GM12878 (cell line): ENCODE measurements at regions not wholly inside any gene's neighbourhood (a gene's known extent, or its start where the extent isn't known, plus 50 kb on each side); places are given as distances from the start of the nearest gene placed in this dataset.

Experiments used
- ATAC-seq: fragments of 200-7000 bp; cut with Tn5 transposase; 3 replicates; pipeline ENCODE4 v1.9.1; 2020; ENCODE audit warnings: mild to moderate bottlenecking, moderate library complexity
- BruUV-seq: library from RNA; stranded (reverse); fragments of 400-500 nt; replicated peaks from 2 replicates; lab custom pipeline; 2021; lab: Mats Ljungman, UMichigan
- CTCF ChIA-PET: fragments of 300-600 bp; sonication (Branson Sonifier 250); formaldehyde crosslinking; extraction: SDS; loops from one replicate; lab custom pipeline; 2021; ENCODE audit warnings: inconsistent platforms; lab: Yijun Ruan, JAX
- POLR2A ChIA-PET: fragments of 350-600 bp; formaldehyde crosslinking; extraction: SDS; loops from one replicate; lab custom pipeline; 2021; ENCODE audit warnings: inconsistent platforms; lab: Charles Lee
- RAD21 ChIA-PET: fragments of 300-600 bp; sonication (Branson Sonifier 250); formaldehyde crosslinking; loops from one replicate; lab custom pipeline; 2023; ENCODE audit warnings: antibody characterized with exemption; ENCODE audit not compliant: unreplicated experiment; lab: Charles Lee
- SMC1A ChIA-PET: fragments of 300-600 bp; sonication (Branson Sonifier 250); formaldehyde crosslinking; loops from one replicate; lab custom pipeline; 2023; ENCODE audit not compliant: unreplicated experiment, uncharacterized antibody; lab: Charles Lee
- DNase-seq: peaks from one replicate; pipeline ENCODE4 v3.0.0-alpha.2; 2011; ENCODE audit warnings: low read depth, low spot score
- FAIRE-seq: peaks from 3 replicates; lab custom pipeline; 2011; peaks lifted over from hg19 to GRCh38; lab: Jason Lieb, UNC
- H2AFZ ChIP-seq: 2 replicates; pipeline ENCODE4 v1.6.0; 2011; ENCODE audit warnings: low read depth, low read length, control low read depth; ENCODE audit not compliant: control insufficient read depth
- H3K27ac ChIP-seq: 2 replicates; pipeline ENCODE4 v1.5.1; 2011; ENCODE audit warnings: control low read depth; ENCODE audit not compliant: control insufficient read depth, insufficient read depth
- H3K27me3 ChIP-seq, 2 experiments: replicated peaks in 1 of 2; 2 replicates each; pipeline versions ENCODE4 v1.6.0 to v1.6.1; 2011; ENCODE audit warnings: low read length in 1 of 2; ENCODE audit not compliant: control insufficient read depth in 2 of 2, insufficient read depth in 2 of 2
- H3K36me3 ChIP-seq, 2 experiments: 2 replicates each; pipeline ENCODE4 v1.5.1; 2011; ENCODE audit warnings: low read length in 1 of 2; ENCODE audit not compliant: control insufficient read depth in 2 of 2, insufficient read depth in 2 of 2
- H3K4me1 ChIP-seq: 2 replicates; pipeline ENCODE4 v1.6.1; 2011; ENCODE audit warnings: mild to moderate bottlenecking, low read length, moderate library complexity, mixed read lengths; ENCODE audit not compliant: control insufficient read depth, insufficient read depth
- H3K4me2 ChIP-seq: 2 replicates; pipeline ENCODE4 v1.6.0; 2011; ENCODE audit warnings: control low read depth; ENCODE audit not compliant: control insufficient read depth, insufficient read depth
- H3K4me3 ChIP-seq: fragments of 200-600 bp; sonication (generic); 2 replicates; pipeline ENCODE4 v1.5.1; 2016
- H3K79me2 ChIP-seq: 2 replicates; pipeline ENCODE4 v1.6.0; 2011; ENCODE audit warnings: low read length; ENCODE audit not compliant: control insufficient read depth, insufficient read depth
- H3K9ac ChIP-seq: 2 replicates; pipeline ENCODE4 v1.8.0; 2011; ENCODE audit warnings: low read length, control low read depth, mixed read lengths; ENCODE audit not compliant: control insufficient read depth, insufficient read depth
- H3K9me3 ChIP-seq: replicated peaks from 3 replicates; pipeline ENCODE4 v1.5.1; 2011; ENCODE audit warnings: mild to moderate bottlenecking, low read length; ENCODE audit not compliant: control insufficient read depth, insufficient read depth
- H4K20me1 ChIP-seq: 2 replicates; pipeline ENCODE4 v1.6.0; 2011; ENCODE audit not compliant: control insufficient read depth, insufficient read depth
- ATF3 ChIP-seq: IDR thresholded peaks from 2 replicates; pipeline ENCODE4 v1.6.1; 2011; ENCODE audit warnings: low read depth, mild to moderate bottlenecking, low read length, moderate library complexity, borderline replicate concordance; ENCODE audit errors: extremely low read depth
- BRCA1 ChIP-seq: IDR thresholded peaks from 2 replicates; pipeline ENCODE4 v1.6.1; 2011; ENCODE audit warnings: low read depth, low read length, improper control_type of control experiment
- E4F1 ChIP-seq: fragments of 450-650 bp; IDR thresholded peaks from 2 replicates; pipeline ENCODE4 v1.6.1; 2018; ENCODE audit warnings: borderline replicate concordance, mild to moderate bottlenecking; ENCODE audit not compliant: partially characterized antibody
- EZH2 ChIP-seq: IDR thresholded peaks from 2 replicates; pipeline ENCODE4 v1.6.1; 2012; ENCODE audit warnings: low read depth, mild to moderate bottlenecking, control low read depth, inconsistent platforms, low read length, borderline replicate concordance; ENCODE audit not compliant: control insufficient read depth
- FOXM1 ChIP-seq: IDR thresholded peaks from 2 replicates; pipeline ENCODE4 v1.6.1; 2012; ENCODE audit warnings: low read depth, mild to moderate bottlenecking, inconsistent platforms, low read length, moderate library complexity
- HDAC6 ChIP-seq: fragments of 200-600 bp; sonication (generic); IDR thresholded peaks from one replicate; pipeline ENCODE4 v1.8.0; 2017; ENCODE audit warnings: antibody characterized with exemption; ENCODE audit not compliant: unreplicated experiment
- JUNB ChIP-seq: IDR thresholded peaks from 2 replicates; pipeline ENCODE4 v1.6.1; 2016; ENCODE audit warnings: antibody characterized with exemption, mild to moderate bottlenecking
- KDM1A ChIP-seq: fragments of 200-600 bp; sonication (generic); IDR thresholded peaks from 2 replicates; pipeline ENCODE4 v1.6.1; 2016; ENCODE audit warnings: borderline replicate concordance
- MAX ChIP-seq: IDR thresholded peaks from 2 replicates; pipeline ENCODE4 v1.6.1; 2012; ENCODE audit warnings: low read depth, low read length, improper control_type of control experiment
- MTA2 ChIP-seq: fragments of 450-650 bp; IDR thresholded peaks from 2 replicates; pipeline ENCODE4 v1.6.1; 2016; ENCODE audit warnings: low read depth, mild to moderate bottlenecking, moderate library complexity
- POLR2AphosphoS5 ChIP-seq: IDR thresholded peaks from 2 replicates; pipeline ENCODE4 v1.6.1; 2011; ENCODE audit warnings: mild to moderate bottlenecking, low read length, inconsistent platforms
- SIN3A ChIP-seq: IDR thresholded peaks from 2 replicates; pipeline ENCODE4 v1.6.1; 2012; ENCODE audit warnings: low read depth, low read length, improper control_type of control experiment
- SMAD1 ChIP-seq: fragments of 450-650 bp; IDR thresholded peaks from 2 replicates; pipeline ENCODE4 v1.6.1; 2018; ENCODE audit warnings: mild to moderate bottlenecking, low read depth; ENCODE audit not compliant: partially characterized antibody
- SPI1 ChIP-seq: IDR thresholded peaks from 2 replicates; pipeline ENCODE4 v1.6.1; 2011; ENCODE audit warnings: low read depth, mild to moderate bottlenecking, low read length, moderate library complexity, borderline replicate concordance; ENCODE audit not compliant: insufficient read depth
- WGBS: methylation state at CpG from one replicate; pipeline ENCODE4 v1.1.6; 2016; ENCODE audit warnings: low lambda C conversion rate; ENCODE audit not compliant: insufficient replicate concordance, insufficient coverage; ENCODE audit errors: missing lambda C conversion rate; 5-methylcytosine and 5-hydroxymethylcytosine counted together
- in situ Hi-C: fragments of 300-500 bp; cut with MboI; formaldehyde crosslinking; loops from 9 replicates; pipeline ENCODE4 v1.14.3; 2018; ENCODE audit warnings: mixed read lengths
- intact Hi-C: fragments of 100-400 bp; cut with micrococcal nuclease; formaldehyde crosslinking; loops from one replicate; pipeline ENCODE4 v1.14.2; 2022; ENCODE audit not compliant: unreplicated experiment

GRCh38 chr6:23823421-23823820, 302.6 kb upstream of the NRSN1 start:
- intact Hi-C loops (no loop called here), in situ Hi-C loops (no loop called here)
- Histone ChIP-seq H4K20me1 (no peaks in the 10 kb centered on the region), H3K36me3 (no peaks in the 10 kb centered on the region), H3K4me3 (no peak overlapping the region), H3K4me2 (no peak overlapping the region), H2AFZ (no peak overlapping the region), H3K27ac (no peak overlapping the region), H3K79me2 (no peaks in the 10 kb centered on the region), H3K9ac (no peak overlapping the region), H3K9me3 (no peaks in the 10 kb centered on the region), H3K4me1 (no peaks in the 10 kb centered on the region), H3K27me3 (no peaks in the 10 kb centered on the region)
- 5% methylated on average over 1 of the region's 1 CpG for WGBS
- FAIRE-seq = no peak
- ChIA-PET POLR2A (no interaction called here), SMC1A (interaction anchor here (0.6 to 0.7 kb wide), 2 partner anchors 45 to 176 kb away, joined by 3 read pairs; no protein-coding TSS in a partner anchor), CTCF (no interaction called here), RAD21 (no interaction called here)
- BruUV-seq = no TSS peak
- no peak for DNase-seq
- TF ChIP-seq SPI1 (no peak), MTA2 (no peak), BRCA1 (no peak), KDM1A (no peak), E4F1 (no peak), FOXM1 (no peak), EZH2 (no peak), POLR2AphosphoS5 (no peak), HDAC6 (no peak), SIN3A (no peak), ATF3 (no peak), JUNB (no peak), SMAD1 (no peak), MAX (no peak)
- ATAC-seq = no peak
